ENCODE measurements at regions not wholly inside any gene's neighbourhood (a gene's known extent, or its start where the extent isn't known, plus 50 kb on each side); places are given as distances from the start of the nearest gene placed in this dataset.

GRCh38 chr4:133921280-133922195 is 280.1 kb downstream of the PABPC4L start:
- peak; percentile 20 for TF ChIP-seq CTCF (IDR thresholded peaks at IDR 0.05; ENCODE audit: poor library complexity, severe bottlenecking)
- ATAC-seq (ENCODE audit: low read depth) (0 out of 3 replicates have a peak, but pooled peaks have one; percentile 33), DNase-seq (ENCODE audit: low spot score) (no peak)
- Histone ChIP-seq H3K36me3 (ENCODE audit: low read depth) (no peaks in the 10 kb centered on the region), H3K27ac (ENCODE audit: poor library complexity, severe bottlenecking) (no peak overlapping the region), H3K9me3 (ENCODE audit: severe bottlenecking) (no peaks in the 10 kb centered on the region), H3K27me3 (ENCODE audit: insufficient read depth, poor library complexity, severe bottlenecking) (no peaks in the 10 kb centered on the region), H3K4me3 (ENCODE audit: severe bottlenecking) (no peak overlapping the region), H3K4me1 (ENCODE audit: insufficient read depth, poor library complexity, severe bottlenecking) (no peaks in the 10 kb centered on the region)

- no peaks in the 10 kb centered on the region for H3K4me1 ChIP-seq (ENCODE audit: insufficient read depth, poor library complexity, severe bottlenecking)
- DNase-seq (ENCODE audit: low spot score), result no peak
- TF ChIP-seq CTCF (IDR thresholded peaks at IDR 0.05; ENCODE audit: poor library complexity, severe bottlenecking), result no peak
- no peak overlapping the region for H3K4me3 ChIP-seq (ENCODE audit: severe bottlenecking)
- H3K27ac ChIP-seq (ENCODE audit: poor library complexity, severe bottlenecking), result no peak overlapping the region
- H3K27me3 ChIP-seq (ENCODE audit: insufficient read depth, poor library complexity, severe bottlenecking), result no peaks in the 10 kb centered on the region
- no peaks in the 10 kb centered on the region for H3K36me3 ChIP-seq (ENCODE audit: low read depth)
- H3K9me3 ChIP-seq (ENCODE audit: severe bottlenecking), result no peaks in the 10 kb centered on the region
- ATAC-seq (ENCODE audit: low read depth), result no peak
These were observed 281.4 kb downstream of the PABPC4L start for GRCh38 chr4:133920236-133920635.

GRCh38 chr4:133910165-133910564 is 291.4 kb downstream of the PABPC4L start:
- H3K9me3 ChIP-seq (ENCODE audit: severe bottlenecking), result no peaks in the 10 kb centered on the region
- H3K4me1 ChIP-seq (ENCODE audit: insufficient read depth, poor library complexity, severe bottlenecking), result no peaks in the 10 kb centered on the region
- H3K27me3 ChIP-seq (ENCODE audit: insufficient read depth, poor library complexity, severe bottlenecking), result no peaks in the 10 kb centered on the region
- no peak for ATAC-seq (ENCODE audit: low read depth)
- no peak for TF ChIP-seq CTCF (IDR thresholded peaks at IDR 0.05; ENCODE audit: poor library complexity, severe bottlenecking)
- no peak overlapping the region for H3K4me3 ChIP-seq (ENCODE audit: severe bottlenecking)
- no peak overlapping the region for H3K27ac ChIP-seq (ENCODE audit: poor library complexity, severe bottlenecking)
- DNase-seq (ENCODE audit: low spot score), result no peak
- no peaks in the 10 kb centered on the region for H3K36me3 ChIP-seq (ENCODE audit: low read depth)

- Histone ChIP-seq H3K27me3 (ENCODE audit: insufficient read depth, poor library complexity, severe bottlenecking) (no peaks in the 10 kb centered on the region), H3K4me1 (ENCODE audit: insufficient read depth, poor library complexity, severe bottlenecking) (no peaks in the 10 kb centered on the region), H3K9me3 (ENCODE audit: severe bottlenecking) (no peaks in the 10 kb centered on the region), H3K36me3 (ENCODE audit: low read depth) (no peaks in the 10 kb centered on the region), H3K4me3 (ENCODE audit: severe bottlenecking) (no peak overlapping the region), H3K27ac (ENCODE audit: poor library complexity, severe bottlenecking) (no peak overlapping the region)
- TF ChIP-seq CTCF (IDR thresholded peaks at IDR 0.05; ENCODE audit: poor library complexity, severe bottlenecking), result no peak
- DNase-seq (ENCODE audit: low spot score) (no peak), ATAC-seq (ENCODE audit: low read depth) (no peak)
These were observed 298.6 kb downstream of the PABPC4L start for GRCh38 chr4:133903029-133903428.

- H3K27me3 ChIP-seq (ENCODE audit: insufficient read depth, poor library complexity, severe bottlenecking), result no peaks in the 10 kb centered on the region
- no peak for DNase-seq (ENCODE audit: low spot score)
- no peaks in the 10 kb centered on the region for H3K9me3 ChIP-seq (ENCODE audit: severe bottlenecking)
- no peaks in the 10 kb centered on the region for H3K4me1 ChIP-seq (ENCODE audit: insufficient read depth, poor library complexity, severe bottlenecking)
- no peak overlapping the region for H3K27ac ChIP-seq (ENCODE audit: poor library complexity, severe bottlenecking)
- no peak overlapping the region for H3K4me3 ChIP-seq (ENCODE audit: severe bottlenecking)
- H3K36me3 ChIP-seq (ENCODE audit: low read depth), result no peaks in the 10 kb centered on the region
- no peak for TF ChIP-seq CTCF (IDR thresholded peaks at IDR 0.05; ENCODE audit: poor library complexity, severe bottlenecking)
- ATAC-seq (ENCODE audit: low read depth), result no peak
These were observed 310.6 kb downstream of the PABPC4L start for GRCh38 chr4:133891011-133891410.

All from RWPE2 (cell line).